Stimulated activated naive B cell treated with anti-CD40 and anti-IgM and Interleukin-4, amounts not matched to agents 10 μg/mL and 1 μg/mL and 100 μg/mL, for 72 hours (primary cell): ENCODE measurements at regions not wholly inside any gene's neighbourhood (a gene's known extent, or its start where the extent isn't known, plus 50 kb on each side); places are given as distances from the start of the nearest gene placed in this dataset.

Source experiments
- ATAC-seq, 2 donors: fragments of 150-1000 bp; cut with Tn5 transposase; replicated peaks; 2 replicates each; pipeline ENCODE4 v1.10.0; 2021; ENCODE audit warnings: moderate library complexity in 1 of 2
- DNase-seq: peaks from one replicate; pipeline ENCODE4 v3.0.0; 2021
- H3K27ac Mint-ChIP-seq: one replicate; pipeline ENCODE4 v1.8.0; 2022; ENCODE audit warnings: mild to moderate bottlenecking, mixed read lengths
- H3K27me3 Mint-ChIP-seq, 2 donors: one replicate each; pipeline ENCODE4 v1.8.0; 2022; ENCODE audit warnings: mixed read lengths in 2 of 2
- H3K36me3 Mint-ChIP-seq, 2 donors: one replicate each; pipeline ENCODE4 v1.8.0; 2022; ENCODE audit warnings: mixed read lengths in 2 of 2, mild to moderate bottlenecking in 1 of 2
- H3K4me1 Mint-ChIP-seq, 2 donors: one replicate each; pipeline ENCODE4 v1.8.0; 2022; ENCODE audit warnings: mixed read lengths in 2 of 2, mild to moderate bottlenecking in 1 of 2
- H3K4me3 Mint-ChIP-seq, 2 donors: one replicate each; pipeline ENCODE4 v1.8.0; 2022; ENCODE audit warnings: mild to moderate bottlenecking in 2 of 2, mixed read lengths in 2 of 2, moderate library complexity in 1 of 2
- H3K9me3 Mint-ChIP-seq, 2 donors: one replicate each; pipeline ENCODE4 v1.8.0; 2022; ENCODE audit warnings: mixed read lengths in 2 of 2, mild to moderate bottlenecking in 1 of 2

DNA sequence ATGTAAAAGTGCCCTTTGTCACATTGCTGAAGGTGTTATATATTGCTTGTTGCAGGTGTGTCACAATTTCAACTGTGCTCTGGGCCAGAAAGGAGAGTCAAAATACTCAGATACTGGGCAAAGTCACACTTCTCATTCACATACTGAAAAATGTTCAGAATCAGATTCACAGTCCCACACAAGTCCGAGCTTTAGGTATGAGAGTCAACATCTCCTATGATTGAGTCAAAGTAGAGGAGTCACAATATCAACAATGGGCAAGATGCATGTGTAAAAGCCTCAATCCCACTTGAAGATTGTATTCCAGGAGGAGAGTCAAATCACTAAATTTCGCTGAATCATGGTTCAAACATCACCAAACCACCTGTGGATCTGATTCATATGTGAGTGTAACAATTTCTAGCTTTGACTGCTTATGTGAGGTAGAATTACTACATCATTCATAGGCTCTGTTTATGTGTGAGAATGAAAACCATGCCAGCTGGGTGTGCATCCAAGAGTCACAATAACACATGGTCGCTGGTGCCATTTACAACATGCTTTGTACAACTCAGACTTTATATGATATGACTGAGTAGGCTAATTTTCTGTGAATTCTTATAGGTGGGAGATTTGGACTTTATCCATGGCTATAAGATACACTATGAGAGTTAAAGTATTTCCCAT, 1039.8 kb upstream of the AMELY start:
- no peaks in the 10 kb centered on the region for H3K9me3 Mint-ChIP-seq
- no peak overlapping the region for H3K27ac Mint-ChIP-seq
- H3K36me3 Mint-ChIP-seq: no peaks in the 10 kb centered on the region
- no peak overlapping the region for H3K4me3 Mint-ChIP-seq
- DNase-seq: no peak
- no peaks in the 10 kb centered on the region for H3K4me1 Mint-ChIP-seq
- no peaks in the 10 kb centered on the region for H3K27me3 Mint-ChIP-seq
- no peak for ATAC-seq

DNA sequence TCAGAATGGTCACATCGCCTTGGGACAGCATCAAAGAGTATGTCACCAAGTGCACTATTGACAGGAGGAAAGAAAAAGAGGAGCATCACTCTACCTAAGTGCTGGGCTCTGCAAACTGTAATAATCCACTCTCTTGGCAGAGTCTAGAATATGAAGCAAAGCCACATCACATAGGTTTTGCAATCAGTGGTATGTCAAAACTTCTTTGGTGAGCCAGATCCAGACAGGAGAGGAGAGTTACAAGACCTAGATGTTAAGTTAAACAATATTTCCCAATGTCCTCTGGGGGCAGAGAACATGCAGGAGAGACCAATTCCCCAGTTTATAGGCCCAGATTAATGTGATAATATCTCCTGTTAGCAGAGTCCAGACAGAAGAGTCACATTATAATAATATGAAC, 1032.6 kb upstream of the AMELY start:
- no peak for DNase-seq
- Mint-ChIP-seq H3K4me3 (no peak overlapping the region), H3K27me3 (no peaks in the 10 kb centered on the region), H3K27ac (no peak overlapping the region), H3K4me1 (no peaks in the 10 kb centered on the region), H3K9me3 (no peaks in the 10 kb centered on the region), H3K36me3 (no peaks in the 10 kb centered on the region)
- ATAC-seq: no peak

DNA sequence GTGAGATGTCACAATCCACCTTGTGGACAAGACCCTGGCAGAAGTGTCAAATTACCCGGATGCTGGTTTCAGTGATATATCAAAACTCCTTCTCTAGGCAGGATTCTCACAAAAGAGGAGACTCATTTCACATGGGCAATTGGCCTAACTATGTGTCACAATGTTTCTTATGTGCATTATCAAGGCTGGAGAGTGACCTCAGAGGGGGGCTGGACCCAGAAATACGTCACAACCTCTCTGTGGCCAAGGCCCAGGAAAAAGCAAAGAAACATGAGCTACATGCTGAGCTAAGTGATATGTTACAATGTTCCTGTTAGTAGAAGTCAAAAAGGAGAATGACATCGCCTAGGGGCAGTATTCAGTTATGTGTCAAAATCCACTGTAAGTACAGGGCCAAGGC, 1031.2 kb upstream of the AMELY start:
- Mint-ChIP-seq H3K36me3 (no peaks in the 10 kb centered on the region), H3K27me3 (no peaks in the 10 kb centered on the region), H3K9me3 (no peaks in the 10 kb centered on the region), H3K4me1 (no peaks in the 10 kb centered on the region), H3K4me3 (no peak overlapping the region), H3K27ac (no peak overlapping the region)
- ATAC-seq (no peak), DNase-seq (no peak)

DNA sequence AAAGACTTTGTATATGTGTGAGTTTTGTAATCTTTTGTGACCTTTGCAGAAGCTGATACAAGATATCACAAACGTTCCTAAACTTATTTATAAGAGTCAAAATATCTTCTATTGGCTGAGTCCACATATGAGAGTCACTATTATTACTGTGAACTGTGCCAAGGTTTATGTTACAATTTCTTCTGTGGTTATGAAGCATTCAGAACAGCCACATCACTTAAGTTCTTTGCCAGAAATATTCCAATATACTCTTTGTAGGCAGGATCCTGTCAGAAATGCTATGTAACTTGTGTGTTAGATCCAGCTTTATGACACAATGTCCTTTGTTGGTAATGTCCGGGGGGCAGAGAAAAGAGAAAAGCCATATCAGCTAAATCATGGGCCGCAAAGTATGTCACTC, 1030.3 kb upstream of the AMELY start:
- Mint-ChIP-seq H3K27ac (no peak overlapping the region), H3K27me3 (no peaks in the 10 kb centered on the region), H3K4me3 (no peak overlapping the region), H3K4me1 (no peaks in the 10 kb centered on the region), H3K9me3 (no peaks in the 10 kb centered on the region), H3K36me3 (no peaks in the 10 kb centered on the region)
- ATAC-seq (no peak), DNase-seq (no peak)

DNA sequence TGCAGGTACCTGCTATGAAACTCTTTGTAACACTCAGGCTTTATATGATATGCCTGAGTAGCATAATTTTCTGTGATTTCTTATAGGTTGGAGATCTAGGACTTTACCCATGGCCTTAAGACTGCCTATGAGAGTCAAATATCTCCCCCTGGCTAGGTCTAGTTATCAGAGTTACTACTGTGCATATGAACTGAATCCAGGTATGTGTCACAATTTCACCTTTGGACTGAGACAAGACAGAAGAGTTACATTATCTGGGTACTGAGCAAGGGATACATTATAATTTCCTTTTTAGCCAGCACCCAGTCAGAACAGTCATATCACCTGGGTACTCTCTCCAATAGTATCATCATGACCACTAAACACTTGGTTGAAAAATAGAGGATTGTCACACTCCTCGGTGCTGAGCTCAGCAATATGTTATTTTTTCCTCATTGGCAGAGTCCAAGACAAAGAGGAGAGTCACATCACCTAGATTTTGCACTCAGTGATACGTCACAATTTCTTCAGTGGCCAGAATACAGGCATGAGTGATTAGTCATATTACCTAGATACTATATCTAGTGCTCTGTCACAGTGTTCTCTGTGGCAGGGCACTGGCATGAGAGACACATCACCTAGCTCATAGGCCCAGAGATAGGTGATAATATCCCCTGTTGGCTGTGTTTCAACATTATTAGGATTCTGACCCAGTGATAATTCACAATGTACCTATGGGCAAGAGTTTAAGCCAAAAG, 1027.6 kb upstream of the AMELY start:
- no peaks in the 10 kb centered on the region for H3K4me1 Mint-ChIP-seq

DNA sequence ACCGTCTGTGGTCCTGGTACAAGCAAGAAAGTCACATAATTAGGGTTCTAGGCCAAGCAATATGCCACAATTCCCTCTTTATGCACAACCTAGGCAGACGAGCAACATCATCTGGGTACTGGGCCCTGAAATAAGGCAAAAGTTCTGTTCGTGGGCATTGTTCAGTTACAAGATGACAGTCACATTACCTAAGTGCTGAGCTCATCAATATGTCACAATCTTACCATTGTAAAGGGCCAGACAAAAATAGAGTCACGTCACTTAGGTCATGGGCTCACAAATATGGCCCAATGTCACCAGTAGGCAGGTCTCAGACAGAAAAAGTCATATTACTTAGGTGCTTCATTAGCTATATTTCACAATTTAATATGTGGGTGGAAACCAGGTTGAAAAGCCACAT, 1025.3 kb upstream of the AMELY start:
- no peak overlapping the region for H3K27ac Mint-ChIP-seq
- no peaks in the 10 kb centered on the region for H3K9me3 Mint-ChIP-seq
- no peaks in the 10 kb centered on the region for H3K4me1 Mint-ChIP-seq
- no peaks in the 10 kb centered on the region for H3K27me3 Mint-ChIP-seq
- DNase-seq: no peak
- H3K36me3 Mint-ChIP-seq: no peaks in the 10 kb centered on the region
- no peak overlapping the region for H3K4me3 Mint-ChIP-seq
- ATAC-seq: no peak

More for the DNA sequence above, 1027.6 kb upstream of the AMELY start:
- ATAC-seq (no peak), DNase-seq (no peak)
- no peaks in the 10 kb centered on the region for H3K27me3 Mint-ChIP-seq
- no peaks in the 10 kb centered on the region for H3K9me3 Mint-ChIP-seq
- H3K27ac Mint-ChIP-seq: no peak overlapping the region
- no peaks in the 10 kb centered on the region for H3K36me3 Mint-ChIP-seq
- no peak overlapping the region for H3K4me3 Mint-ChIP-seq

DNA sequence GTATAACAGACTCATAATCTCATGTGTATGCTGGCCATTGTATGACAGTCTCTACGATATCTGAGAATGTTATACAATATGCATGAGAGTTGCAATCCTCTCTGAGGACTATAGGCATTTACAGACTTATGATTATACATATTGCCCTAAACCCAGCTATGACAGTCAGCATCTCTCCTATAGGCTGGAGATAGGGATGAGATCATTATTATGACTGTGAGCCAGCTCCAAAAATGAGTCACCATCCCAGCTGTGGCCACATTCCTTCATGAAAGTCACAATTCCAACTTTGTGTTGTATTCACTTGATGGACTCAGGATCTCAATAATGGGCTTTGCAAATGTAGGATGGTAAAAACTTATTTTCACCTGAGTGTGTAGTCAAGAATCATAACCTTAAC, 1024.5 kb upstream of the AMELY start:
- H3K9me3 Mint-ChIP-seq: no peaks in the 10 kb centered on the region
- ATAC-seq: no peak
- no peak overlapping the region for H3K4me3 Mint-ChIP-seq
- no peaks in the 10 kb centered on the region for H3K4me1 Mint-ChIP-seq
- DNase-seq: no peak
- H3K36me3 Mint-ChIP-seq: no peaks in the 10 kb centered on the region
- H3K27me3 Mint-ChIP-seq: no peaks in the 10 kb centered on the region
- H3K27ac Mint-ChIP-seq: no peak overlapping the region

DNA sequence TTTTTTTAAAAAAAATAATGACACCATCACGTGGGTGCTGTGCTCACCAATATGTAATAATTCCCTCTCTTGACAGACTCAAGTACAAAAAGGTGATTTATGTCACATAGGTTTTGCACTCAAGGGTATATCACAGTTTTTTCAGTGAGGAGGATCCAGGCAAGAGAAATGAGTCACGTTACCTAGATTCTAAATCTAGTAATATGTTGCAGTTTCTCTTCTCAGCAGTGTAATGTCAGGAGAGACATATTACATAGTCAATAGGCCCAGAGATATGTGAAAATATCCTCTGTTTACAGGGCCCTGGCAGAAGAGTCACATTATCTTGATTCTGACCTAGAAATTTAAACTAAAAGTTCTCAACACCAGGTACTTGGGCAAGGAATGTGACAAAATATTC, 1024.1 kb upstream of the AMELY start:
- H3K27me3 Mint-ChIP-seq: no peaks in the 10 kb centered on the region
- no peak overlapping the region for H3K4me3 Mint-ChIP-seq
- H3K9me3 Mint-ChIP-seq: no peaks in the 10 kb centered on the region
- no peaks in the 10 kb centered on the region for H3K36me3 Mint-ChIP-seq
- no peaks in the 10 kb centered on the region for H3K4me1 Mint-ChIP-seq
- no peak for DNase-seq
- ATAC-seq: no peak
- no peak overlapping the region for H3K27ac Mint-ChIP-seq

DNA sequence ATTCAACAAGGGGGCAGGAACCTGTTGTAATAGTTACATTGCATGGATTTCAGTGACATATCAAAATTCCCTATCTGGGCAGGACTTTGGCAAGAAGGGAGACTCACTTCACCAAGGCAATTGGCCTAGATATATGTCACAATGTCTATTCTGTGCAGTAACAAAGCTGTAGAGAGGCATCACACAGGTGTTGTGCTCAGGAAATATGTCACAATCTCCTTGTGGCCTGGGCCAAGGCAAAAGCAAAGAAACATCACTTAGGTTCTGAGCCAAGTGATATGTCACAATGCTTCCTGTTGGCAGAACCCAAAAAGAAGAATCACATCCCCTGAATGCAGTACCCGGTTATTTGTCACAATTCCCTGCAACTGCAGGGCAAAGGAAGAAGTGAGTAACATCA, 1020.9 kb upstream of the AMELY start:
- H3K27me3 Mint-ChIP-seq: no peaks in the 10 kb centered on the region
- H3K4me3 Mint-ChIP-seq: no peak overlapping the region

DNA sequence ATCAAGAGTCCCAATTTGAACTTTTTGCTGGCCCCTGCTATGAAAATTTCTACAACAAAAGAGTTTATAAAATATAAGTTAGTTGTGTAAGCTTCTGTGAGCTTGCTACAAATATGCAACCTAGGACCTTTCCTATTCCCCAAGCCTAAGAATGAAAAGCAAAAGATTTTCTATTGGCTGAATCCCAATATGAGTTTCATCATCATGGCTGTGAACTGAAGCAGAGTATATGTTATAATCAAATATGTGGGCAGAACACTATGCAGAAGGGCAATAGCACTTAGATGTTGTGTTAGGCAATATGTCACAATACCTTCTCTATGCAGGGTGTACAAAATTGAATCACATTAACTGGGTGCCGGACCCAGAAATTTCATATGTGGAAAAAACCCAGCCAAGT, 1018.3 kb upstream of the AMELY start:
- no peak overlapping the region for H3K27ac Mint-ChIP-seq
- H3K4me3 Mint-ChIP-seq: no peak overlapping the region
- no peak for DNase-seq
- H3K4me1 Mint-ChIP-seq: no peaks in the 10 kb centered on the region
- H3K27me3 Mint-ChIP-seq: no peaks in the 10 kb centered on the region
- H3K36me3 Mint-ChIP-seq: no peaks in the 10 kb centered on the region
- no peak for ATAC-seq
- H3K9me3 Mint-ChIP-seq: no peaks in the 10 kb centered on the region

More for the DNA sequence above, 1020.9 kb upstream of the AMELY start:
- H3K27ac Mint-ChIP-seq: no peak overlapping the region
- ATAC-seq: no peak
- no peaks in the 10 kb centered on the region for H3K9me3 Mint-ChIP-seq
- no peaks in the 10 kb centered on the region for H3K4me1 Mint-ChIP-seq
- H3K36me3 Mint-ChIP-seq: no peaks in the 10 kb centered on the region
- no peak for DNase-seq

DNA sequence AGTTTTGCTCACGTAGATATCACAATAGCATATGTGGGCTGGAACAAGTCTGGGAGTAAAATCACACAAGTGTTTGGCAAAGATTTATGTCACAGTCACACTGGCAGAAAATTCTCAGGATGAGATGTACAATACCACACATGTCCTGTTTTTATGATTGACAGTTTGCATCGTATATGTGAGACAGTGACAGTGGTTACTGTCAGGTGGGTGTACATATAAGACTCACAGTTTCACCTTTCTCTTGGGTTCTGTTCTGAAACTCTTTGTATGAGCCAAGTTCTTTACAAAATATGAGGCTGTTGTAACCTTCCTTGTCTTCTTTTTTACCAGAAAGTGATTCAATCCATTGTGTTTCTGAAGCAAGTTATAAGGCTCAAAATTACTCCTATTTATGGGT, 1012.5 kb upstream of the AMELY start:
- Mint-ChIP-seq H3K9me3 (no peaks in the 10 kb centered on the region), H3K27me3 (no peaks in the 10 kb centered on the region), H3K4me1 (no peaks in the 10 kb centered on the region), H3K36me3 (no peaks in the 10 kb centered on the region), H3K4me3 (no peak overlapping the region), H3K27ac (no peak overlapping the region)
- no peak for ATAC-seq
- DNase-seq: no peak

DNA sequence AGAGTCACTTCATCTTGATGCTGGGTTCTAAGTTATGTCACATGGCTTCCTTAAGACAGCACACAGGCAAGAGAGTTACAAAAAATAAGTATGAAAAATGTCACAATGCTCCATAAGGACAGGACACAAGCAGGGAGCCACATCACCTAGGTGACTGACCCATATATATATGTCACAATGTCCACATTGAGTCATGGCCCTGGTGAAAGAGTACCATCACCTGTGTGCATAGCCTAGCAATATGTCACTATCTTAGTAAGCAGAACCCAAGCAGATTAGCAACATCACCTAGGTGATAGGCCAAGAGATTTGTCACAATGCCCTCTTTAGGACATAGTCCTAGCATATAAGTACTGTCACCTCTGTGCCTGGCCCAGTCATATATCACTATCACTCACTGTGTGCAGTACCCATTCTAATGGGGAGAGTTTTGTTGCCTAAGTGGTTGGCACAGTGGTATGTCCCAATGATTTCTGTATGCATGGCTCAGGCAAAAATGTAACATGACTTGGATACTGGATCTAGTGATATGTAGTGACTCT, 1012.0 kb upstream of the AMELY start:
- Mint-ChIP-seq H3K4me1 (no peaks in the 10 kb centered on the region), H3K4me3 (no peak overlapping the region), H3K36me3 (no peaks in the 10 kb centered on the region), H3K9me3 (no peaks in the 10 kb centered on the region), H3K27me3 (no peaks in the 10 kb centered on the region), H3K27ac (no peak overlapping the region)
- ATAC-seq (no peak), DNase-seq (no peak)

DNA sequence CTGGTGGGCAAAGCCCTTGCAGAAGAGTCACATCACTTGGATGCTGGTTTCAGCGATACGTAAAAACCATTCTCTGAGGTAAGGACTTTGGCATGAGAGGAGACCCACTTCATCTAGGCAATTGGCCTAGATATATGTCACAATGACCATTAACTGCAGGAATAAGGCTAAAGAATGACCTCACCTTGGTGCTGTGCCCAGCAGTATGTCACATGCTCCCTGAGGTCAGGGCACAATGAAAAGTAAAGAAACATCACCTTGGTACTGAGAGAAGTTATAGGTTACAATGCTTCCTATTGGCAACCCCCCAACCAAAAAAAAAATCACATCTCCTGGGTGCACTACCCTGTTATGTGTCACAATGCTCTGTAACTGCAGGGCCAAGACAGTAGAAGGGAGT, 1008.8 kb upstream of the AMELY start:
- no peak for ATAC-seq
- H3K27ac Mint-ChIP-seq: no peak overlapping the region
- H3K27me3 Mint-ChIP-seq: no peaks in the 10 kb centered on the region
- no peaks in the 10 kb centered on the region for H3K36me3 Mint-ChIP-seq
- H3K4me3 Mint-ChIP-seq: no peak overlapping the region
- H3K9me3 Mint-ChIP-seq: no peaks in the 10 kb centered on the region
- DNase-seq: no peak
- no peaks in the 10 kb centered on the region for H3K4me1 Mint-ChIP-seq

DNA sequence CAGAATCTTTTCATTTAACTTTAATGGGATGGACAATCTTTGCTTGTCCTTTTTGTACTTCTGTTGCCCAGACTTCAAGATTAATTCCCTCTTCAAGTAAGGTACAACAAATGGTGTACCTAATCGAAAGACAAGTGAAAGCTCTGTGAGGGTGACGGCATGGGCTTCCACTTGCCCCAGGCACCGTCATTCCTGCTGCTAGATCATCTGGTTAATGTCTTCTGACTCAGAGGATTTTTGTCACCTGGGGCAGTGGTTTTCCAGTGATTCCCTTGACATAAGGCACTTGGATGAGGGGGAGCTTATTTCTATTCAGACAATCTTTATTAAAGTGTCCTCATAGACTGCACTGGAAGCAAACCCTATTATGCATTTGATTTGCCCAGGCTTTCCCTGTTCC, 977.0 kb upstream of the AMELY start:
- DNase-seq (no peak), ATAC-seq (no peak)
- no peak overlapping the region for H3K4me3 Mint-ChIP-seq
- no peaks in the 10 kb centered on the region for H3K4me1 Mint-ChIP-seq
- no peaks in the 10 kb centered on the region for H3K36me3 Mint-ChIP-seq
- H3K27me3 Mint-ChIP-seq: peaks cover 0 to 5% of the 10 kb centered on the region in 2 donors
- no peak overlapping the region for H3K27ac Mint-ChIP-seq
- H3K9me3 Mint-ChIP-seq: no peaks in the 10 kb centered on the region

DNA sequence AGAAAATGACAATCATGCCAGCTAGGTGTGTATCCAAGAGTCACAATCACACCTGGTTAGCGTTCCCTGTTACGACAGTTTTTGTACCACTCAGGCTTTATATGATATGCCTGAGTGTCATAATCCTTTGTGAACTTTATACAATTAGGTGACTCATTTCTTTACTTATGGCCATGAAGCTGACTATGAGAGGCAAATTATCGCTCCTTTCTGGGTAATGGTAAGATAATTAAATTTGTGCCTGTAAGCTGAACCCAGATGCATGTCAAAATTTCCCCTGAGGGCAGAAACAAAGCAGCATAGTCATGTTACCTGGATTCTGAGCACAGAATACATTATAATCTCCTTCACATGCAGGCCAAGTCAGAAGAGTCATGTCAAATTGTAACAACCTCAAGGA, 970.1 kb upstream of the AMELY start:
- ATAC-seq: no peak
- Mint-ChIP-seq H3K36me3 (no peaks in the 10 kb centered on the region), H3K4me3 (no peak overlapping the region), H3K9me3 (no peaks in the 10 kb centered on the region), H3K4me1 (no peaks in the 10 kb centered on the region), H3K27me3 (no peaks in the 10 kb centered on the region), H3K27ac (no peak overlapping the region)
- no peak for DNase-seq
